OCI-LY7 (cell line): ENCODE measurements at regions not wholly inside any gene's neighbourhood (a gene's known extent, or its start where the extent isn't known, plus 50 kb on each side); places are given as distances from the start of the nearest gene placed in this dataset.

Source experiments
- EZH2phosphoT487 ChIP-seq: fragments of 200-600 bp; sonication (generic); IDR thresholded peaks from 2 replicates; pipeline ENCODE4 v1.6.1; 2018; ENCODE audit warnings: low read depth, borderline replicate concordance, mild to moderate bottlenecking, mixed run types, antibody characterized with exemption, low read length, moderate library complexity, mixed read lengths
- TF ChIP-seq, protein P1 (sequence below): fragments of 200-600 bp; sonication (generic); conservative IDR thresholded peaks from 2 replicates; pipeline ENCODE4 v1.5.1; 2014; ENCODE audit warnings: mild to moderate bottlenecking, antibody characterized with exemption, low read length, moderate library complexity, mixed read lengths

DNA sequence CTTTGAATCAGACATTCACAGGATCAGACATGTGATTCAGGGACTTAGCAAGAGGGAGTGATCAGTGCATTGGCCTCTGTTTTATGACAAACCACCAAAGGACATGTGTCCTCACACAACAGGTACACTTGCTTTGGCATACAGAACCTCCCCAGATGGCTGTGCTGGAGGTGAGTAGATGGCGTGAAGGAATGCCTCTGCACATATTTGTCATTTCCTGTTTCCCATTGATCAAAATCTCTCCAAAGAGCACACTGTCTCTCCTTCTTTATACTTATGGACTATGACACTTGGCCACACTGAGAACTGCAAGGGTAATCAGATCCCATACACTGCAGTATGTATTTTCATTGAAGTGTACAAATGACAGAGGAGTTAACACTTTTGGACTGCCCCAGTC lies 927.6 kb downstream of the TSN start:
- TF ChIP-seq, protein P1, sequence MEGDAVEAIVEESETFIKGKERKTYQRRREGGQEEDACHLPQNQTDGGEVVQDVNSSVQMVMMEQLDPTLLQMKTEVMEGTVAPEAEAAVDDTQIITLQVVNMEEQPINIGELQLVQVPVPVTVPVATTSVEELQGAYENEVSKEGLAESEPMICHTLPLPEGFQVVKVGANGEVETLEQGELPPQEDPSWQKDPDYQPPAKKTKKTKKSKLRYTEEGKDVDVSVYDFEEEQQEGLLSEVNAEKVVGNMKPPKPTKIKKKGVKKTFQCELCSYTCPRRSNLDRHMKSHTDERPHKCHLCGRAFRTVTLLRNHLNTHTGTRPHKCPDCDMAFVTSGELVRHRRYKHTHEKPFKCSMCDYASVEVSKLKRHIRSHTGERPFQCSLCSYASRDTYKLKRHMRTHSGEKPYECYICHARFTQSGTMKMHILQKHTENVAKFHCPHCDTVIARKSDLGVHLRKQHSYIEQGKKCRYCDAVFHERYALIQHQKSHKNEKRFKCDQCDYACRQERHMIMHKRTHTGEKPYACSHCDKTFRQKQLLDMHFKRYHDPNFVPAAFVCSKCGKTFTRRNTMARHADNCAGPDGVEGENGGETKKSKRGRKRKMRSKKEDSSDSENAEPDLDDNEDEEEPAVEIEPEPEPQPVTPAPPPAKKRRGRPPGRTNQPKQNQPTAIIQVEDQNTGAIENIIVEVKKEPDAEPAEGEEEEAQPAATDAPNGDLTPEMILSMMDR = no peak
- no peak for TF ChIP-seq EZH2phosphoT487
